ENCODE measurements at regions not wholly inside any gene's neighbourhood (a gene's known extent, or its start where the extent isn't known, plus 50 kb on each side); places are given as distances from the start of the nearest gene placed in this dataset.

DNA sequence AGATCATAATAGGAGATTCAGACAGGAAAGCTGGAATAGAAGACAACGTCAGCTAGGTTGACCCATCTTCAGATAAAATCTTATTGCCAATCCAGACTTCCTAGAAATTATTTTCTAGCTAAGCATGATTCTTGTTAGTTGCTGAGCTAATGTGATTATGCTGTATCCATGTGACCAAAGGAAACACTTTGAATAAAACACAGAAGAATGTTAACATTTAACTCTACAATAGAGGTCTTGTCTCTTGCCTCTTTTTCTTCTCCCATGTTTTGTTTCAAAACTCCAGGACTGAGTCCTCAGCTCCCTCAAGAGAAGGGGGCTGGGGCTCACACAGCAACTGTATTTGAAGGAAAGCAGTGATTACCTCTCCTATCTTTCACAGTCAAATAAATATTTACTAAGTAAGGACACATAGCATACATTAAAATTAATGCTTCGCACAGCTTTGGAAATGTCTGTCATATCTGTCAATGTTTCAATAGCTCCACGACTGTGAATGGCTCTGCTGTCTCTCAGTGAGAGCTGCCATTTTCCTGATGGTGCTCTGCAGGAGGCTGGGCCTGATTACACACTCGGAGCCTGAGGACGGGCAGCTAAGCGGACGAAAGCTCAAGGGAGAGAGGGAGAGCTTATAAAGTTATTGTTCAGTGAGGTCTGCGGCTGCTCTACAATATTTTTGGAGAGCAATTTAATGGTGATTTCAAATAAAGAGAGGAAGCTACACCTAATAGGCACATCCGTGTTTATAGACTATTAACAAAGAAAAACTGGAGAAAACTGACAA is 64.8 kb upstream of the ZNF462 start:
- no peak overlapping the region for H3K4me3 ChIP-seq (ENCODE audit: low read depth in 1 of 2, low read length in 2 of 2)
- no peaks in the 10 kb centered on the region for H4K20me1 ChIP-seq (ENCODE audit: insufficient read depth, low read length)
- no peak overlapping the region for H3K9ac ChIP-seq (ENCODE audit: low read depth, low read length)
- no peak overlapping the region for H3K27ac ChIP-seq (ENCODE audit: low read length)
- no peak for ATAC-seq (ENCODE audit: insufficient read depth, low read depth)
- no peaks in the 10 kb centered on the region for H3K79me2 ChIP-seq (ENCODE audit: insufficient read depth, low read length)
- H3K27me3 ChIP-seq (ENCODE audit: insufficient read depth, low read length, poor library complexity): no peaks in the 10 kb centered on the region
- H3K9me3 ChIP-seq (ENCODE audit: insufficient read depth, low read length, severe bottlenecking): no peaks in the 10 kb centered on the region
- no peak overlapping the region for H3K4me2 ChIP-seq (ENCODE audit: insufficient read depth, low read length)
- no peak for DNase-seq
- no peaks in the 10 kb centered on the region for H3K36me3 ChIP-seq (ENCODE audit: insufficient read depth, low read length)
- H3K4me1 ChIP-seq (ENCODE audit: insufficient read depth, low read length): no peaks in the 10 kb centered on the region
- TF ChIP-seq EZH2 (IDR thresholded peaks at IDR 0.05; ENCODE audit: borderline replicate concordance, low read depth, low read length, severe bottlenecking): no peak
- TF ChIP-seq, protein P1, sequence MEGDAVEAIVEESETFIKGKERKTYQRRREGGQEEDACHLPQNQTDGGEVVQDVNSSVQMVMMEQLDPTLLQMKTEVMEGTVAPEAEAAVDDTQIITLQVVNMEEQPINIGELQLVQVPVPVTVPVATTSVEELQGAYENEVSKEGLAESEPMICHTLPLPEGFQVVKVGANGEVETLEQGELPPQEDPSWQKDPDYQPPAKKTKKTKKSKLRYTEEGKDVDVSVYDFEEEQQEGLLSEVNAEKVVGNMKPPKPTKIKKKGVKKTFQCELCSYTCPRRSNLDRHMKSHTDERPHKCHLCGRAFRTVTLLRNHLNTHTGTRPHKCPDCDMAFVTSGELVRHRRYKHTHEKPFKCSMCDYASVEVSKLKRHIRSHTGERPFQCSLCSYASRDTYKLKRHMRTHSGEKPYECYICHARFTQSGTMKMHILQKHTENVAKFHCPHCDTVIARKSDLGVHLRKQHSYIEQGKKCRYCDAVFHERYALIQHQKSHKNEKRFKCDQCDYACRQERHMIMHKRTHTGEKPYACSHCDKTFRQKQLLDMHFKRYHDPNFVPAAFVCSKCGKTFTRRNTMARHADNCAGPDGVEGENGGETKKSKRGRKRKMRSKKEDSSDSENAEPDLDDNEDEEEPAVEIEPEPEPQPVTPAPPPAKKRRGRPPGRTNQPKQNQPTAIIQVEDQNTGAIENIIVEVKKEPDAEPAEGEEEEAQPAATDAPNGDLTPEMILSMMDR (IDR thresholded peaks at IDR 0.05; ENCODE audit: borderline replicate concordance, extremely low read depth, low read length, poor library complexity, severe bottlenecking): no peak
- no peak overlapping the region for H2AFZ ChIP-seq (ENCODE audit: low read depth, low read length)

DNA sequence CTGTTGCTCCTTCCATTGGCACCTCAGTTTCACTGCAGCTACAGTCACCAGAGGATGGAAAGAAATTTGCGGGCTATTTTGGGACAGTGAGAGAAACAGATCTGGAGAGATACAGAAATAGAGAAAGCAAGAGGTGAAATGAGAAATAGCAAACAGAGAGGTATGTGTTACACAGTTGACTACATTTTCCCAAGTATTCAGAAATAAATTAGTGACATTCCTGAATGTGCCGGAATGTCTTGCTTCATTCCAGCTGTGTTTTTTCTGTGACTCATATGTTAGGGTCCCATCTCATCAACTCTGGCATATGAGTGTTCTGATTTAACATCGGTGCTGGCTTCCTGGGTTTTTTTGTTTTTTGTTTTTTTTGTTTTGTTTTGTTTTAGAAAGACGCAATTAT is 63.8 kb upstream of the ZNF462 start:
- Histone ChIP-seq H3K9me3 (ENCODE audit: insufficient read depth, low read length, severe bottlenecking) (no peaks in the 10 kb centered on the region), H2AFZ (ENCODE audit: low read depth, low read length) (no peak overlapping the region), H3K36me3 (ENCODE audit: insufficient read depth, low read length) (no peaks in the 10 kb centered on the region), H3K79me2 (ENCODE audit: insufficient read depth, low read length) (no peaks in the 10 kb centered on the region), H3K4me1 (ENCODE audit: insufficient read depth, low read length) (no peaks in the 10 kb centered on the region), H3K4me2 (ENCODE audit: insufficient read depth, low read length) (no peak overlapping the region), H3K9ac (ENCODE audit: low read depth, low read length) (no peak overlapping the region), H3K27me3 (ENCODE audit: insufficient read depth, low read length, poor library complexity) (no peaks in the 10 kb centered on the region), H3K27ac (ENCODE audit: low read length) (no peak overlapping the region), H4K20me1 (ENCODE audit: insufficient read depth, low read length) (no peaks in the 10 kb centered on the region), H3K4me3 (ENCODE audit: low read depth in 1 of 2, low read length in 2 of 2) (no peak overlapping the region)
- no peak for DNase-seq
- no peak for ATAC-seq (ENCODE audit: insufficient read depth, low read depth)
- TF ChIP-seq EZH2 (IDR thresholded peaks at IDR 0.05; ENCODE audit: borderline replicate concordance, low read depth, low read length, severe bottlenecking): no peak
- TF ChIP-seq, protein P1 (IDR thresholded peaks at IDR 0.05; ENCODE audit: borderline replicate concordance, extremely low read depth, low read length, poor library complexity, severe bottlenecking): no peak

DNA sequence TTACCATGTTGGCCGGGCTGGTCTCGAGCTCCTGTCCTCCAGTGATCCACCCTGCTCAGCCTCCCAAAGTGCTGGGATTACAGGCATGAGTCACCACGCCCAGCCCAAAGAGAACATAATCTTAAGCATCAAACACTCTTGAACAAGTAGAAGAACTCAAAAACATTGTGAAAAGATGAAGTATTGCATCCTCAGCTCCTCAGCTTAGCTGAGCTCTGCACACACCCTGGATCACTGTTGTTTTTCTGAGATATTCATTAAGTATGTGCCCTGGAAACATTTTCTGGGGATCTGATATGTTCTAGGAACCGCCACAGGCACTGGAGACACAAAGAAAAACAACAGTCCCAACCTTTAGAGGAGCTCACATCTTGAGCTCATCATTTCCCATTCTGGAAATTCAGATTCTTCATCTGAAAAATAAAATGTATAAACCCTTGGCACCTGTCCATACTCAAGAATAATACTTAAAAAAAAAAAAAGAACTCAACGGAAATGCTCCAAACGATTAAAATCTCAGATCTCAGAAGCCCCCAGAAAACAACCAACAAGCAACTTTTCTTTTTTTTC is 62.2 kb upstream of the ZNF462 start:
- H3K4me1 ChIP-seq (ENCODE audit: insufficient read depth, low read length): no peaks in the 10 kb centered on the region
- H3K79me2 ChIP-seq (ENCODE audit: insufficient read depth, low read length): no peaks in the 10 kb centered on the region
- H3K4me2 ChIP-seq (ENCODE audit: insufficient read depth, low read length): no peak overlapping the region
- no peak for ATAC-seq (ENCODE audit: insufficient read depth, low read depth)
- no peak for TF ChIP-seq EZH2 (IDR thresholded peaks at IDR 0.05; ENCODE audit: borderline replicate concordance, low read depth, low read length, severe bottlenecking)
- TF ChIP-seq, protein P1 (IDR thresholded peaks at IDR 0.05; ENCODE audit: borderline replicate concordance, extremely low read depth, low read length, poor library complexity, severe bottlenecking): no peak
- no peaks in the 10 kb centered on the region for H4K20me1 ChIP-seq (ENCODE audit: insufficient read depth, low read length)
- no peak overlapping the region for H3K27ac ChIP-seq (ENCODE audit: low read length)
- no peaks in the 10 kb centered on the region for H3K36me3 ChIP-seq (ENCODE audit: insufficient read depth, low read length)
- H3K4me3 ChIP-seq (ENCODE audit: low read depth in 1 of 2, low read length in 2 of 2): no peak overlapping the region
- DNase-seq: no peak
- H2AFZ ChIP-seq (ENCODE audit: low read depth, low read length): no peak overlapping the region
- H3K9ac ChIP-seq (ENCODE audit: low read depth, low read length): no peak overlapping the region
- H3K9me3 ChIP-seq (ENCODE audit: insufficient read depth, low read length, severe bottlenecking): no peaks in the 10 kb centered on the region
- H3K27me3 ChIP-seq (ENCODE audit: insufficient read depth, low read length, poor library complexity): no peaks in the 10 kb centered on the region

Data from DND-41 (cell line).